ENCODE measurements at regions not wholly inside any gene's neighbourhood (a gene's known extent, or its start where the extent isn't known, plus 50 kb on each side); places are given as distances from the start of the nearest gene placed in this dataset.

DNA sequence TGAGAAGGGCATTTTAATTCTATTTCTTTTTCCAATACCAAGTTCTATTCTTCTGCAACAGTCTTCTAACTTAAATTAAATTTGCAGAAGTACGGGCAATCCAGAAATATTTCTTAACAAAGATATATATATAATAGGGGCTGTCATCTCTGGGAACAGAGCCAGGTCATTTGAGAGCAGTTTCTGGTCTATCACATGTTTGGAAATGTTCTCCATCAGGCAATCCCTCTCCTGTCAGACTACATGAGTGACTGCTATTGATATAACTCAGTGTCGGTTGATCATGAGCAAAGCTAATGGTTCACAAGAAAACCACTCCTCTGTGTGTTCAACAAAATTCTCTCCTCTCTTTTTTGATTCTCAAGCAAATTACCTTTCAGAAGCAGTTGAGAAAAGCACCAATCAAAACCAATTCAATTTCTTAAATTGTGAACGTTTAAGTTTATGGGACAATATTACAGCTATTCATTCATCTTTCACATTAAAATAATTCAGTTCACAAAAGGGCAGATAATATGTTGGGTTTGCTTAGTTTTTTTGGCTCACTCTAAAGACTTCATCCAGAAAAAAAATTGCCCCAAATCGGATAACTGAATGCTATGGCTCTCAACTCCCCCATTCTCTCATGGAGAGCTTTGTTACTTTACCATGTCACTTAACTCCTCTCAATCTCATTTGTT is 152.9 kb upstream of the TGFBR2 start (continued):
- TF ChIP-seq, protein P1, sequence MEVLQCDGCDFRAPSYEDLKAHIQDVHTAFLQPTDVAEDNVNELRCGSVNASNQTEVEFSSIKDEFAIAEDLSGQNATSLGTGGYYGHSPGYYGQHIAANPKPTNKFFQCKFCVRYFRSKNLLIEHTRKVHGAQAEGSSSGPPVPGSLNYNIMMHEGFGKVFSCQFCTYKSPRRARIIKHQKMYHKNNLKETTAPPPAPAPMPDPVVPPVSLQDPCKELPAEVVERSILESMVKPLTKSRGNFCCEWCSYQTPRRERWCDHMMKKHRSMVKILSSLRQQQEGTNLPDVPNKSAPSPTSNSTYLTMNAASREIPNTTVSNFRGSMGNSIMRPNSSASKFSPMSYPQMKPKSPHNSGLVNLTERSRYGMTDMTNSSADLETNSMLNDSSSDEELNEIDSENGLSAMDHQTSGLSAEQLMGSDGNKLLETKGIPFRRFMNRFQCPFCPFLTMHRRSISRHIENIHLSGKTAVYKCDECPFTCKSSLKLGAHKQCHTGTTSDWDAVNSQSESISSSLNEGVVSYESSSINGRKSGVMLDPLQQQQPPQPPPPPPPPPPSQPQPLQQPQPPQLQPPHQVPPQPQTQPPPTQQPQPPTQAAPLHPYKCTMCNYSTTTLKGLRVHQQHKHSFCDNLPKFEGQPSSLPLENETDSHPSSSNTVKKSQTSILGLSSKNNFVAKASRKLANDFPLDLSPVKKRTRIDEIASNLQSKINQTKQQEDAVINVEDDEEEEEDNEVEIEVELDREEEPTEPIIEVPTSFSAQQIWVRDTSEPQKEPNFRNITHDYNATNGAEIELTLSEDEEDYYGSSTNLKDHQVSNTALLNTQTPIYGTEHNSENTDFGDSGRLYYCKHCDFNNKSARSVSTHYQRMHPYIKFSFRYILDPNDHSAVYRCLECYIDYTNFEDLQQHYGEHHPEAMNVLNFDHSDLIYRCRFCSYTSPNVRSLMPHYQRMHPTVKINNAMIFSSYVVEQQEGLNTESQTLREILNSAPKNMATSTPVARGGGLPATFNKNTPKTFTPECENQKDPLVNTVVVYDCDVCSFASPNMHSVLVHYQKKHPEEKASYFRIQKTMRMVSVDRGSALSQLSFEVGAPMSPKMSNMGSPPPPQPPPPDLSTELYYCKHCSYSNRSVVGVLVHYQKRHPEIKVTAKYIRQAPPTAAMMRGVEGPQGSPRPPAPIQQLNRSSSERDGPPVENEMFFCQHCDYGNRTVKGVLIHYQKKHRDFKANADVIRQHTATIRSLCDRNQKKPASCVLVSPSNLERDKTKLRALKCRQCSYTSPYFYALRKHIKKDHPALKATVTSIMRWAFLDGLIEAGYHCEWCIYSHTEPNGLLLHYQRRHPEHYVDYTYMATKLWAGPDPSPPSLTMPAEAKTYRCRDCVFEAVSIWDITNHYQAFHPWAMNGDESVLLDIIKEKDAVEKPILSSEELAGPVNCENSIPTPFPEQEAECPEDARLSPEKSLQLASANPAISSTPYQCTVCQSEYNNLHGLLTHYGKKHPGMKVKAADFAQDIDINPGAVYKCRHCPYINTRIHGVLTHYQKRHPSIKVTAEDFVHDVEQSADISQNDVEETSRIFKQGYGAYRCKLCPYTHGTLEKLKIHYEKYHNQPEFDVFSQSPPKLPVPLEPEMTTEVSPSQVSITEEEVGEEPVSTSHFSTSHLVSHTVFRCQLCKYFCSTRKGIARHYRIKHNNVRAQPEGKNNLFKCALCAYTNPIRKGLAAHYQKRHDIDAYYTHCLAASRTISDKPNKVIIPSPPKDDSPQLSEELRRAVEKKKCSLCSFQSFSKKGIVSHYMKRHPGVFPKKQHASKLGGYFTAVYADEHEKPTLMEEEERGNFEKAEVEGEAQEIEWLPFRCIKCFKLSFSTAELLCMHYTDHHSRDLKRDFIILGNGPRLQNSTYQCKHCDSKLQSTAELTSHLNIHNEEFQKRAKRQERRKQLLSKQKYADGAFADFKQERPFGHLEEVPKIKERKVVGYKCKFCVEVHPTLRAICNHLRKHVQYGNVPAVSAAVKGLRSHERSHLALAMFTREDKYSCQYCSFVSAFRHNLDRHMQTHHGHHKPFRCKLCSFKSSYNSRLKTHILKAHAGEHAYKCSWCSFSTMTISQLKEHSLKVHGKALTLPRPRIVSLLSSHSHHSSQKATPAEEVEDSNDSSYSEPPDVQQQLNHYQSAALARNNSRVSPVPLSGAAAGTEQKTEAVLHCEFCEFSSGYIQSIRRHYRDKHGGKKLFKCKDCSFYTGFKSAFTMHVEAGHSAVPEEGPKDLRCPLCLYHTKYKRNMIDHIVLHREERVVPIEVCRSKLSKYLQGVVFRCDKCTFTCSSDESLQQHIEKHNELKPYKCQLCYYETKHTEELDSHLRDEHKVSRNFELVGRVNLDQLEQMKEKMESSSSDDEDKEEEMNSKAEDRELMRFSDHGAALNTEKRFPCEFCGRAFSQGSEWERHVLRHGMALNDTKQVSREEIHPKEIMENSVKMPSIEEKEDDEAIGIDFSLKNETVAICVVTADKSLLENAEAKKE (CRISPR knock-in tag; IDR thresholded peaks at IDR 0.05): no peak
- no peak for TF ChIP-seq NANOG (IDR thresholded peaks at IDR 0.05; ENCODE audit: borderline replicate concordance)
- TF ChIP-seq ZNF331 (CRISPR knock-in tag; IDR thresholded peaks at IDR 0.05; ENCODE audit: low read depth): no peak

DNA sequence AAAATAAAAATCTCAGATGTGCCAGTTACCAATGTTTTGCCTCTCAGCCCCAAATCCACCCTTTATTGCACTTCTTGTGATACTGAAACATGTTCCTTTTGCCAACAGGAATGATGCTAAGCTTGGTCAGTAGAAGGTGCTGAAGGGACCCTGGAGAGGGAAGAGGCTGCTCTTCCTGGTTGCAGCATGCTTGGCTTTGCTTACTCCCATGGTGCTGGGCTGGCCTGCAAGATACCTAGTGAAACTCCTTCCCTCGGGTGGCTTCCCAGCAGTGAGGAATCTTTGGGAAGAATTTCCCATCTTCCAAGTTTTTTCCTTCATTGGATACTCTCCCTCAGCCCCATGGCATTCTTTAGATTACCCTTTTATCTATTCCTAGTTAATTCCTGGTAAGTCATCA is 151.8 kb upstream of the TGFBR2 start:
- H3K4me1 Mint-ChIP-seq: peaks cover 4% of the 10 kb centered on the region; the same call in 1 of the 3 replicates
- no peak overlapping the region for H3K4me3 Mint-ChIP-seq
- H4K20me1 ChIP-seq (replicated peaks; ENCODE audit: insufficient read depth): no peaks in the 10 kb centered on the region
- no peak overlapping the region; the same call in 1 of the 2 replicates for H2AFZ ChIP-seq
- no peak overlapping the region for H3K4me3 ChIP-seq
- no peak overlapping the region for H3K27ac ChIP-seq (ENCODE audit: low read depth)
- H3K9me3 Mint-ChIP-seq: 0 out of 3 replicates have a peak, but pooled peaks cover 2% of the 10 kb centered on the region
- H3K27me3 ChIP-seq (ENCODE audit: insufficient read depth): no peaks in the 10 kb centered on the region
- no peaks in the 10 kb centered on the region for H3K79me2 ChIP-seq (replicated peaks; ENCODE audit: insufficient read depth)
- H3K4me1 ChIP-seq (ENCODE audit: insufficient read depth): peaks cover 7% of the 10 kb centered on the region; the same call in 1 of the 2 replicates
- H3K9me2 ChIP-seq (ENCODE audit: insufficient read depth): peaks cover 5% of the 10 kb centered on the region
- no peaks in the 10 kb centered on the region for H3F3A ChIP-seq (replicated peaks; ENCODE audit: low read depth)
- no peak for DNase-seq (ENCODE audit: low spot score)
- H3K36me3 Mint-ChIP-seq (ENCODE audit: low read depth): peaks cover 7% of the 10 kb centered on the region; the same call in 1 of the 3 replicates
- no peaks in the 10 kb centered on the region for H3K36me3 ChIP-seq (ENCODE audit: insufficient read depth)
- H3K27ac Mint-ChIP-seq: no peak overlapping the region
- peaks cover 4% of the 10 kb centered on the region for H3K27me3 Mint-ChIP-seq (ENCODE audit: insufficient read depth, low read depth, poor library complexity)
- H3K4me2 ChIP-seq: no peak overlapping the region
- no peak for ATAC-seq
- TF ChIP-seq POLR2AphosphoS5 (IDR thresholded peaks at IDR 0.05; ENCODE audit: low read depth) (no peak), ZNF114 (CRISPR knock-in tag; IDR thresholded peaks at IDR 0.05) (no peak), EZH2 (IDR thresholded peaks at IDR 0.05; ENCODE audit: low read depth, unreplicated experiment) (no peak), ZNF331 (CRISPR knock-in tag; IDR thresholded peaks at IDR 0.05; ENCODE audit: low read depth) (no peak)
- TF ChIP-seq, protein P2, sequence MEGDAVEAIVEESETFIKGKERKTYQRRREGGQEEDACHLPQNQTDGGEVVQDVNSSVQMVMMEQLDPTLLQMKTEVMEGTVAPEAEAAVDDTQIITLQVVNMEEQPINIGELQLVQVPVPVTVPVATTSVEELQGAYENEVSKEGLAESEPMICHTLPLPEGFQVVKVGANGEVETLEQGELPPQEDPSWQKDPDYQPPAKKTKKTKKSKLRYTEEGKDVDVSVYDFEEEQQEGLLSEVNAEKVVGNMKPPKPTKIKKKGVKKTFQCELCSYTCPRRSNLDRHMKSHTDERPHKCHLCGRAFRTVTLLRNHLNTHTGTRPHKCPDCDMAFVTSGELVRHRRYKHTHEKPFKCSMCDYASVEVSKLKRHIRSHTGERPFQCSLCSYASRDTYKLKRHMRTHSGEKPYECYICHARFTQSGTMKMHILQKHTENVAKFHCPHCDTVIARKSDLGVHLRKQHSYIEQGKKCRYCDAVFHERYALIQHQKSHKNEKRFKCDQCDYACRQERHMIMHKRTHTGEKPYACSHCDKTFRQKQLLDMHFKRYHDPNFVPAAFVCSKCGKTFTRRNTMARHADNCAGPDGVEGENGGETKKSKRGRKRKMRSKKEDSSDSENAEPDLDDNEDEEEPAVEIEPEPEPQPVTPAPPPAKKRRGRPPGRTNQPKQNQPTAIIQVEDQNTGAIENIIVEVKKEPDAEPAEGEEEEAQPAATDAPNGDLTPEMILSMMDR (conservative IDR thresholded peaks at IDR 0.05; ENCODE audit: low read depth in 2 of 2): no peak
- TF ChIP-seq, protein P1 (CRISPR knock-in tag; IDR thresholded peaks at IDR 0.05): no peak

Measured in GM23338 (cell line).